Stimulated activated CD8-positive, alpha-beta memory T cell treated with anti-CD3 and anti-CD28 coated beads, Interleukin-15, amount 100 ng/mL, for 48 hours (primary cell): ENCODE measurements at regions not wholly inside any gene's neighbourhood (a gene's known extent, or its start where the extent isn't known, plus 50 kb on each side); places are given as distances from the start of the nearest gene placed in this dataset.

Experiments used
- DNase-seq, 2 donors: peaks; one replicate each; pipeline ENCODE4 v3.0.0-alpha.2; 2020; ENCODE audit warnings: low read depth in 2 of 2

- DNase-seq: no peak
These were observed 360.0 kb upstream of the DCN start for GRCh38 chr12:91542666-91543065.

GRCh38 chr12:91542067-91542466 is 359.4 kb upstream of the DCN start:
- no peak for DNase-seq

GRCh38 chr12:91538418-91538817 is 355.8 kb upstream of the DCN start:
- DNase-seq: no peak

GRCh38 chr12:91533366-91533765 is 350.7 kb upstream of the DCN start:
- no peak for DNase-seq

DNA sequence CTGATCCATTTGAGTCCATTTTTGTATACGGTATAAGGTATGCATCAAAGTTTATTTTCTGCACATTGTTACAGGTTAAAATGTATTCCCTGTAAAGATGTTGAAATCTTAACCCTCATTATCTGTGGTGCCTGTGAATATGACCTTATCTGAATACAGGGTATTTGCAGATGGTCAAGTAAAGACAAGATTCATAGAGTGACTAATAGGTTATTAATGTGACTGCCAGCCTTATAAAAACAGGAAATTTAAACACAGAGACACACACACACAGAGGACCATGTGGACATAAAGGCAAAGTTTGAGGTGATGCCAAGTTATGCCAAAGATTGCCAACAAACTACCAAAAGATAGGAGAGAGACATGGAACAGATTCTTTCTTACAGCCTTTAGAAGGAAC is 347.2 kb upstream of the DCN start:
- no peak for DNase-seq

DNA sequence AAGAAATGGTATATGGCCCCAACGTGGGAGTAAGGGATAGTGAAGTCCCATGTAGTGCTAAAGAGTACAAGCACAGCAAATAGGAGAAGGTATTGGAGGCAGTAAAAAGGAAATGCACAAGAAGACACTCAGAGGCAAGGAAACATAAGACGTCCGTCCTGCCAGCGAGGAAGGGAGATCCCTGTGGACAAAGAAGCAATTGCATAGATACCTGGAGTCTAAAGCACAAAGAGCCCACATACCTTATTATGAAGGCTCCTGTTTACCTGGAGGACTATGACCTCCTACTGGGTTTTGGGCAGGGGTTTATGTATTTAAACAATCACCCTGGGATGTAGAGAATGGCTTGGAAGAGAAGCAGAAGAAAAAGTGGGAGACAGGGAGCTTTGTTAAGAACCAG is 341.2 kb upstream of the DCN start:
- no peak for DNase-seq

GRCh38 chr12:91516695-91517047 is 334.1 kb upstream of the DCN start:
- DNase-seq: no peak

GRCh38 chr12:91515944-91516694 is 333.5 kb upstream of the DCN start:
- no peak for DNase-seq

- no peak for DNase-seq
These were observed 330.7 kb upstream of the DCN start for GRCh38 chr12:91513313-91513712.

DNA sequence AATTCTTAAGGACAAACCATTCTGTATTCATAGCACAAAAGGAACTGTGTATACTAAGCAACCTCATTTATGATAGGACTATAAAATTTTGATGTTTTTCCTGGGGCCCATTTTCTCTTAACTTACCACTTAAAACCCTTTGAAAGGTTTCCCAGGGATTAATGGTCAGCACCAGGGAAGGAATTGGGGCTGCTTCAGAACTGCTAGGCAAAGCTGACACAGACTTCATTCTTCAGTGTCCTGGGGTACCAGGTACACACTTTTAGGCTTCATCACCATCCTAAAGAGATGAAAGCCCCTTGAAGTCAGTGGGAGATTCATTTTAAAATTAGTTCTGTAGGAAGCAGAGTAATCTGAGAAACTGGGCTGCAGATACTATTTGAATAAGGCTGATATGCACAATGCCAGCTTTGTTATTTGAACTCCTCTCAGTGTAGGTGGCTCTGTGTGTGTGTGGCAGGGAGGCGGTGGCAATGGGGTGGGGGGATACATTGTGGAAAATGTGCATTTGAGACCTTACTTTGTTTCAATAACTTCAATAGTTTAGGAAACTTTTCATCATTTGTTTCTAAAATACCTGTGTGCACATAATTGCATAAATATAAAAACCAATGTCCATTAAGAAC is 329.3 kb upstream of the DCN start:
- no peak for DNase-seq

GRCh38 chr12:91507754-91508153 is 325.1 kb upstream of the DCN start:
- DNase-seq: no peak

DNA sequence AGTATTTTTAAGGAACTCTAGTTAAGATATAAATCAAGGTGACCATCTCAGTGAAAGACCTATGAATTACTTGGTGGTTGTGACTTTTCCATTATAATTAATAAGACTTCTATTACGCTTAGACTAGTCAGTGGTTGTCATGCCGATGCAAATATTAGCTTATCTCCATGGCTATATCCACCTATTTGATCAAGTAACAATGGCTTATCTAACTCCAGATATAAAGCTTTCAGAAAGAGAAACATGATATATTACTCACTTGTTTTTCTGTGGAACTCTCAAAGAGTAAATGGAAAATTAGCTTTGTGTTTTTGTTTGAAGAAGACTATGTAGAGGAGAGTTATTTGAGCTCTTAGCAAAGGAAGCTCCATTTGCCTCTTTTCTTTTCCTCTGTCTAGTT is 323.8 kb upstream of the DCN start:
- no peak for DNase-seq

DNA sequence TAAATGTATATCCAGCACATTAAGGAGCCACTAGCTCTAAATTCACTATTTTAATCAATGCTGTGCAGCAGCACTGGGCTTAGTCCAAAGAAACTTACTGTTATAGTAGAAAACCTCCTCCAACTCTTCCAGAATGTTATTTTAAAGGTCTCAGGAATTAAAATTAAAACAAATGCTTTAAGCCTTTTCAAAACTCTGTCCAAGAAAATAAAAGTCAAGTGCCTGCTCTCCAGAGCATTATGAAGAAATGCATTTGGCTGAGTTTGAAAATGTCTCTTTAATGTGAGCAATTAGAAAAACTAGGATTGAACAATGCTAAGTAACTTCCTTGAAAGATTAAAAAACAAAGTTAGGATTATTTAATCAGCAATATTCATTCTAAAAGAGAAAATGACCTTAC is 322.4 kb upstream of the DCN start:
- DNase-seq: no peak

- DNase-seq: no peak
These were observed 319.6 kb upstream of the DCN start for GRCh38 chr12:91502208-91502607.

GRCh38 chr12:91496337-91496736 is 313.7 kb upstream of the DCN start:
- DNase-seq: no peak

- DNase-seq: no peak
These were observed 310.7 kb upstream of the DCN start for GRCh38 chr12:91493308-91493707.

DNA sequence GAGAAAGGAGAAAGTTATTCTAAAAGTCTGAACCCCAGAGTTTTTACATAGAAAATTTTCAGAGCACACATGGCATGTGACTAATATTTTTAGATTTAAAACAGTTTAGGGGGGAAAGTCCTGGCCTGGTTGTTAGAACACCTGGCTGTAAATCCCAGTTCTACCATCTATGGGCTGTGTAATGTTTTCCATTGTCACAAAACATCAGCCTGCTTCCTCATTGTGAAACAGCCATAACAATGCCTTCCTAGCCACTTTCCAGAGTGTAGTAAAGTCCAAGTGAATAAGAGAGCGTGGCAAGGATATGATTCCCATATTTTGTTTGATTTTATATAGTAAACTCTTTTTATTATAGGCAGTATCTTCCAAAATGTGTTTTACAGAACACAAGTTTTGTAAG is 310.0 kb upstream of the DCN start:
- no peak for DNase-seq

DNA sequence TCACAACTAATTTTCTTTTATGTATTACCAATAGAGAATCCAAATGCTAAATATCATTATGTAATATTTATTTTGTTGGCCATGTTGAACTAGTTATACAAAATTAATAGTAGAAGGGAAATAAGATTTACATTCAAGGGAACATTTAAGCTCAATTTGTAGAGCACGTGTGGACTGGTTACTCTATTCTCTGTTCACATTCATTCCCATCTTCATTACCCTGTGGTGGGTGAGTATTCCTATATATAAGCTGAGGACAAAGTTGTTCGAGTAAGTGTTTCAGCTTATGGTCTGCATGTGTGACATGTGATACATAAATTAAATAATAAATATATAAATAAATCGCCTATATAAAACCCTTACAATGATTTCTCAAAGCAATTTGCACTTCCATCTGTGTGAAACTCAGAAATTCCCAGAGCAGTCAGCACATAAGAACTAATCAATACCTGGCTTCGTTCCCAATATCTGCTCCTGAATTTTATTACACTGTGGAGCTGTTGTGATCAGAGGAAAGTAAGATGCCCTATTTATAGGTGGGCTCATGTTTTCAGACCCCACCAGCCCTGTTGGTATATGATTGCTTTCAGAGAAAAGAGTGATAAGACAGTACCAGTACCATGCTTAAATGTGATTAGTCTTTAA is 308.2 kb upstream of the DCN start:
- no peak for DNase-seq

DNA sequence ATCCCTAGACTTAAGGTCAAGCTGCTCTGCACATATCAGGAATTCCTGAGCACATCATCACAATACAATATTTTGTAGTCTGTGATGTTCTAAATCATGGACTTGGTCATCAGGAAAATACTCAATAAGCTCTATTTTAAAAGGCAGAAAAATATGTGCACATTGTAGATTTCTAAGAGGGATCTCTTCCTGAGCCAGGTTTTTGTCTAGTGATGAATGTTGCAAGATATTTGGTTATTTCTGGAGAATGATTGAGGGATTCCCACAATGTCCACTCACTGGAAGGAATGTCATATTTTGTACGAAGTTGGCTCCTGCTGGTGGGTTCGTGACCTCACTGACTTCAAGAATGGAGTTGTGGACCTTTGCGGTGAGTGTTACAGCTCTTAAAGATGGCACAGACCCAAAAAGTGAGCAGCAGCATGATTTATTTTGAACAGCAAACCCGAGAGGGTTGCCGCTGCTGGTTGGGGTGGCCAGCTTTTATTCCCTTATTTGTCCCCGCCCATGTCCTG is 300.9 kb upstream of the DCN start:
- no peak for DNase-seq

DNA sequence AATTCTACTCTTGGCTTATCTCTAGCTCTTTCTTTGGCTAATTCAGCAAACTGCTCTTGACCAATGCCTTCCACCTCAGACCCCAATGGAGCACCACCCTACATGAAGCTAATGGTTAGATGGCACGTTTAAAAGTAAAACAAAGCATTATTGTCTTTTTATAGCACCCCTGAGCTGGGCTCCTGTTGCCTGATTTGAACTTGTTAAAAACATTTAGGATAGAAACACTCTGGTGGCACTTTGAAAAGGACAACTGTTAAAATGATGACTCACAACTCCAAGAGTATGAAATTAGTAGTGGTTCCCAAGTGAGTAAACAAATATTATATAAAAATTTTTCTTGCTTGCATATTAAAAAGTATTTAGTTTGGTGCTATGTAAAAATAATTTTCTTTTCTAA is 299.6 kb upstream of the DCN start:
- no peak for DNase-seq

GRCh38 chr12:91478500-91478899 is 295.9 kb upstream of the DCN start:
- DNase-seq: no peak

DNA sequence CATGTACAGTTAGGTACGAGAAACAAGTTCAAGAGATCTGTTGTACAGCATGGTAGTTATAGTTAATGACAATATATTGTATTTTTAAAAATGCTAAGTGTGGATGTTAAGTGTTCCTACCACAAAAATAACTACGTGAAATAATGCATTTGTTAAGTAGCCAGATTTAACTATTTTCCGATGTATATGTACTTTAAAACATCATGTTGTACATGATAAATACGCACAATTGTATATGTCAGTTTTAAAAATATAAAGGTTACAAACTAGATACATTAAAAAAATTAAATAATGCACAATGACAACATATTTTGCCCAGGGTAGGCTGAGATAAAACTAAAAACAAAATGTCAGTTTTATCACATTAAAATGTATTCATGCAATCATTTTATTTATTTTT is 285.1 kb upstream of the DCN start:
- no peak for DNase-seq

GRCh38 chr12:91461061-91461460 is 278.4 kb upstream of the DCN start:
- no peak for DNase-seq
